CD4-positive, alpha-beta T cell treated with Interleukin-4 for 1 hour (primary cell): ENCODE measurements at regions not wholly inside any gene's neighbourhood (a gene's known extent, or its start where the extent isn't known, plus 50 kb on each side); places are given as distances from the start of the nearest gene placed in this dataset.

Experiments used
- DNase-seq, 2 donors: peaks; one replicate each; pipeline ENCODE4 v3.0.0-alpha.2; 2020 to 2022

GRCh38 chr20:10724449-10725173 is 50.8 kb upstream of the JAG1 start:
- DNase-seq: no peak

DNA sequence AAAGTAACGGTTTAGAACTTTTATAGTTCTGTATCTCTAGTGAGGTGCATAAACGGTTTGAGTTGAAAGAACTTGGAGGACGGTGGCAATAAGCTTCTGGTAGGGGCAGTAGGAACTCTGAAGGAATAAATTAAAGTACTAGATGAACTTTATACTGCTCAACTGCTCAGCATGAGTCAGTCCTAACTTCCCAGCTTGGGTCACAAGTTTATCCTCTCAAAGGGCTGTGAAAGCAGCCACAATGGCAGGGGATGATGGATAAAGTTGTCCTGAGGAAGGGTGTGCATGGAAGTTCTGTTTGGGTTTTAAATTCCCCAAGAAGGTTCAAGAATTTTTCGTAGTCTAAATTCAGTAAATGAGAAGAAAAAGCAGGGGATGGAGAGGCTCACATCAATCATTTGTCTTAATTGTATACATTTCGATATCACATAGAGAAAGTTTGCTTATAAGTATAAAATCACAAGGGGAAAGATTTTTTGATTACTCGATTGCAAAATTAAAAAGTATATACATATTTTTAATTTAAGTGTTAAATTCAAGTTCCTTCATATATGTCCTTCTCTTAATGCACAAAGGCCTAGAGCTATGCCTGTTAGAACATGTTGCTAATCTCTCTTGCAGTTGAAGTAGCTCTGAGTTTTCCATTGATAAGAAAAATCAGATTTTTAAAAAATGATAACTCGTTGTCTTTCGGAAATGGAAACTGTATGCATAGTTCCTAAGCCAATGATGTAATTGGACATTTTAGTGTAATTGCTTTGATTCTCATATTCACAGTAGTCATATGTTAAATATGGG is 55.3 kb upstream of the JAG1 start:
- DNase-seq: no peak

GRCh38 chr20:10729785-10730184 is 56.0 kb upstream of the JAG1 start:
- no peak for DNase-seq

- DNase-seq: no peak
Measured at GRCh38 chr20:10730629-10731183, 56.9 kb upstream of the JAG1 start.

DNA sequence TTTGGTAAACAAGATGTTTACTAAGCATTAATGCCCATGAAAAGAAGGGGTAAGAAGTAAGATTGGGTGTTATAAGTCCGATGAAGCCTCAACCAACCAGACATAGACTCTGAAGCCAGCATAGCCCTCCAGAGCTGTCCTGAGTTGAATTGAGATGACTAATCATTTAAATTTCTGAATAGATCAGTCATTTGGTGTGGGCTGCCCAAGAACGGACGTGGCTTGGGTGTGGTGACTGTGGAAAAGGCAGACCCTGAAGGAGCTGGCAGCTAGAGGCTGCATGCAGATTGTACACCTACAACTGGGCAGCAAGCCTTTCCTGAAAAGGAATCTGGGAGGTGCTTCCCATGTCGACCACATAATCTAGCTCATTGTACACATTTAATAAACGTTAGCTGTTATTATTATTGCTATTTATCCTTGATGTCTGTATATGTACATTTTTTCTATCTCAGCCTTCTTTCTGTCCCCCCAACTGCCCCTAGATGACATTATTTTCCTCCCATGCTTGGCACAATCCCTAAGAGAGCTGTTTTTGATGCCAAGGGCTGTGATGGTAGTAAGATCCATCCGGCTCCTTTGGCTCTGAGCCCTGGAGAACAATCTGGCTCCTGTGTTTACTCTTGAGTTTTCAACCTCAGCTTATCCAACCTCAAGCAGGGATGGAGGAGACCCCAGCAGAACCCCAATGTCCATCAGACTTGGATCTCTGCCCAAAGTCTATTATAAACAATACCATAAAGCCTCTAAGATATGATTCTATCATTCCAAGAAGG is 57.6 kb upstream of the JAG1 start:
- no peak for DNase-seq

- no peak for DNase-seq
Measured at GRCh38 chr20:10733122-10733521, 59.3 kb upstream of the JAG1 start.

- DNase-seq: no peak
Measured at GRCh38 chr20:10735195-10735949, 61.6 kb upstream of the JAG1 start.

- DNase-seq: no peak
Measured at GRCh38 chr20:10739134-10739533, 65.3 kb upstream of the JAG1 start.

DNA sequence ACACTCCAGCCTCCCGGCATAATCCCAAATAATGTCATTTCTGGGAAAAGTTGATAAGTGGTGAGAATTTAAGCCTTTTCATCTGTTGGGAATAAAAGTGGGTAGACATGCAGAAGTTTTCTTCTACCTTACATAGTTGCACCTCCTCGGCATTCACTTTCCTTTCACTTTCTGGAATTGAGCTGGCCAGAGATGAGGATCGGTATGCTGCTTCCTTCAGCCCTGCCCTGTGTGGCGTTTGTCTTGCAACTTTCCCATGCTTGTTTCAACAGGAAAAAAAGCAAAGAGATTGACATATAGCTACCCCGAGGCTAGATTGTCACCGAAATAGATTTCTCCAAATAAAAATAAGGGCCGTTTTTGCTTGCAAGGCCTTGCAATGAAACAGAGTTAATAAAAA is 65.8 kb upstream of the JAG1 start:
- DNase-seq: no peak

DNA sequence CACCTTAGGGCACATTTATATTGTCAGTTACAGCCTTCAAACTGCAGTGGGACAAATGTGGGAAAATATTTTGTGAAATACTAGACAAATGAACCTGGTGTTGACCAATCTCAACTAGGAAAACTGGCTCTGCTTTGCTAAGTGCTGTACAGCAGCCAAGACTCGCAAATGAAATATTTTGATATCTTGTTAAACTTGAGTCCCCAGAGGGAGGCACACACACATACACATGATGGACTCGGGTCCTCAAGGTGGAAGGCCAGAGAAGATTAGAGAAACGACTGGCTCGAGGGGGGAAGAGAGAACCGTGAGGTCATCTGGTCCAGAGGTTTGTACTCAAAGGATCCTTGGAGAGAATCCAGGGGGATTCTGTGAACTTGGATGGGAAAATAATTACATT is 67.3 kb upstream of the JAG1 start:
- DNase-seq: no peak

DNA sequence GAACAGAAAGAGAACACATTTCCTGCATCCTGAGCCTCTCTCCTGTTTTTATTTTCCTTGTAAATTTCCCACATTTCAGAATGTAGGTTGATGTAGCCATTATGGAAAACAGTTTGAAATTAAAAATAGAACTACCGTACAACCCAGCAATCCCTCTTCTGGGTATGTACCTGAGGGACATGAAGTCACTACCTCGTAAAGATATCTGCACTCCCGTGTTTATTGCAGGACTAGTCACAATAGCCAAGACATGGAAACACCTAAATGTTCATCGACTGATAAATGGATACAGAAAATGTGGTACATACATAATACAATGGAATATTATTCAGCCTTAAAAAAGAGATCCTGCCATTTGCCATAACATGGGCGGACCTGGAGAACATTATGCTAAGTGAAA is 72.0 kb upstream of the JAG1 start:
- DNase-seq: no peak

DNA sequence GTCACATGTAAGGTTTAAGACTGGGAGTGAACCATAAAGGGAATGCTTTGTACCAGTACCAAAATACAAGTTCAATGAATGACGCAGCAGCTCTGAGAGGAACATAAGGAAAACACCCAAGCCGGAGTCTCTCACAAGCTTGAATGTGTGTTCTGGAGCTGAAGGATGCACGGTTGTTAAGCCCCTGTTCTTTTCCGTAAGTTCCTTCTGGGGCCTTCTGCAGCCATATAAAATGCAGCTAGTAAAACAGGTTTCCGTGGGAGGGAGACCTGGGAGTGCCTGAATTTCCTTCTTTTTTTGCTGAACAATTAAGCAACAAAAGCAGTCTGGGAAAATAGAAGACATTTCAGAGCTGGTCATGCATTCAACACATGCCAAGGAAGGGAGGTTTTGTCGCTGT is 73.2 kb upstream of the JAG1 start:
- DNase-seq: no peak

DNA sequence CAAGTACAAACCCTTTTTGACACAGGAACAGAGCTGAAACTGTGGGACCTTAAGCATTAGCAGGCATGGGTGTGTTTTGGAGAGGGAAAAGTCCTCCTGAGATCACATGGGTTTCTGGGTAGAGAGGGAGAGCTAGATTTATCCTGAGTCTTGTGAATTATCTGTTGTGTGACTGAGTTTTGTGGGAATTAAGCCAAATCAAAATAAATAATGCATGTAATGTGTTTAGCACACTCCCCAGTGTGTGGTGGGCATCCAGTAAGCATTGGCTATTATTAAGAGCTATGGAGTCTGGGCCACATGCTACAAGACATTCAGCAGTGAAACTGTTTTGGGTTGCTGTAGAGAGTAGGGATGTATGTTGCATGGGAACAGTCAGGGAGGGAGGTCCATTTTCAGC is 75.3 kb upstream of the JAG1 start:
- no peak for DNase-seq

GRCh38 chr20:10752206-10752605 is 78.4 kb upstream of the JAG1 start:
- DNase-seq: no peak

DNA sequence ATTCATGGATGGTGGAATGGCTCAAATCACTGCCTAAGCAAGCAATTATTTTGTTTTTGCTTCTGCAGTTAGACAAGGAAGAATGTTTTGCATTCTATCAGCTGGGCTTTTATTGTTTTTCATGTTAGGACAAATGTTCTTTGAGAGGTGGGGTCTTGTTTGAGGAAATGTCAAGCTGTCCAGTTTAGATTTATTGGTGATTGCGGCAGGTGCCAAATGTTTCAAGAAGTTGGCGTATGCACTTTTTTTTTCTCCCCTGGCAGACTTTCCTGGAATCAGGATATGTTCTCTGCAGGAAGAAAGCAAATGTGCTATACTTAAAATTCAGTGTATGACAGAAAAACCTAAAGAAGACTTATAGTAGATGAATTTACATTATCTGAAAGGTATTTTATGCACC is 81.0 kb upstream of the JAG1 start:
- DNase-seq: no peak

DNA sequence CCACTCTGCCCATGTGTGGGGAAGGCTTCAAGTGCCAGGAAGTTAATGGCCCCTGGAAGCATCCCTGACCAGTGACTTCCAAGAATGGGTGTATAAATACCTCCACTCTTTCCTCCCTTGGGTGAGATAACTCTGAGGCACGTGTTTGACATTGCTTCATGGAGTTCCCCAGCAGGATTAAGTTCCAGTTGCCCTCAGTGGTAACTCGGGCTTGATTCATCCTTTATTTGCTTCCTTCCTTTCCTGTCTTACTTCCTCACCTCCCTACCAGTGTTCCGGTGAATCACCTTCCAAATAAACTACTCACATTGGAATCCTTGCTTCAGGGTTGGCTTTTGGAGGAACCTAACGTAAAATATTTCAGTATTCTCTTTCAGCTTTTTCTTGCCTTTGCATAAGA is 84.6 kb upstream of the JAG1 start:
- no peak for DNase-seq

DNA sequence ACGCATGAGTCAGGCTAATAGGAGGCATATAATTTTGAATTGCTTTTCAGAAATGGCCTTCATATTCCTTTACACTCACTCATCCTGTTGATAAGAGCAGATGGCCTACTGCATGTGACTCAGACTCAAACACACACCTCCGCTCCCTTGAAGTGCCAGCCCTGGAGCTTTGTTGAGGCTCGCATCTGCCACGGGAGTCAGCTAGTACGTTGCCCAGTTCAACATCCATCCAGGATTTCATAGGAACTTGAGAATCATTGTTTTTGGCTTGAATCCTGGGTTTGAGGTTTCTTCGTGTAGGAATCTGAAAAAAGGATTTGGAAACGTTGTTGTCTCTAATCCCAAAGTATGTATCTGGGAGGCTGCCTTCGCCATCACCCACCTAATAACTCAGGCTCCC is 87.4 kb upstream of the JAG1 start:
- DNase-seq: no peak

- no peak for DNase-seq
Measured at GRCh38 chr20:10761786-10762185, 88.0 kb upstream of the JAG1 start.

- no peak for DNase-seq
Measured at GRCh38 chr20:10762216-10762615, 88.4 kb upstream of the JAG1 start.

DNA sequence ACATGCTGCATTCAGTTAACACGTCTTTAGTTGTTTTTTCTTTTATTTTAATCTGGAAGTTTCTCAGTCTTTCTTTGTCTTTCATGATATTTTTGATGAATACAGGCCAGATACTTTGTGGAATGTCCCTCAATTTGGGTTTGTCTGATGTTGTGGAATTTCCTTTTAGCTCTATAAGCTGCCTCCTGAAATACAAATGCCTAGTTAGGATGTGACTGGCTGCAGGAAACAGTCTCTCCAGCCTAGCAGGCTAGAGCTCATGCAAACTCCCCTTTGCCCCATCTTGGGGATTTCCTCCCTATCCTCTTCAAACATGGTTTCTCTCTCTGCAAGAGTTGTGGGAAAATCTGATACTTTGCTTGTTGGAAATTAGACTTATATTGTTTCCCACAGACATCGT is 89.3 kb upstream of the JAG1 start:
- DNase-seq: no peak

GRCh38 chr20:10769700-10770099 is 95.9 kb upstream of the JAG1 start:
- no peak for DNase-seq

DNA sequence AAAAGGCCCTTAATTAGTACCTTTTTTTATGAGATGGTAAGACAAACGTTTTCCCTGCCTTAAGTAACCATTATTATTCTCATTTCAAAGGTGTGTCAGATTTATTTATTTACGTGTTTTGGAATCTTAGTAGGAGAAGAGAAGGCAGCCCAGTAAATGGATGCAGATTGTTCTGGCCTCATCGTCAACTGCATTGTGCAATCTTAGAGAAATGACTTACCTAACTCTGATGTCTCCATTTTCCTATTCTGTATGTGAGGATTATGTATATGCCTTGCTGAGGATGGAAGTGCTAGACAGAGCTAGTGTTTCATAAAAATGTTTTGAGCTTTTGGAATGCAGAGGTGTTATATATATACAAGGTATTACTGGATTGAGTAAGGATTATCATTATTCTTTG is 97.0 kb upstream of the JAG1 start:
- DNase-seq: no peak
